Mesendoderm (in vitro differentiated cells): ENCODE measurements at regions not wholly inside any gene's neighbourhood (a gene's known extent, or its start where the extent isn't known, plus 50 kb on each side); places are given as distances from the start of the nearest gene placed in this dataset.
A peak's percentile ranks its signal among the peaks of the same experiment; 100 is the strongest.

Source experiments
- DNase-seq: peaks from one replicate; pipeline ENCODE4 v3.0.0; 2013
- H2AK5ac ChIP-seq: 2 replicates; pipeline ENCODE4 v1.6.1; 2013; ENCODE audit warnings: low read length, inconsistent platforms
- H2BK120ac ChIP-seq: 2 replicates; pipeline ENCODE4 v1.6.1; 2013; ENCODE audit warnings: low read depth, mild to moderate bottlenecking, low read length, moderate library complexity, mixed read lengths
- H2BK15ac ChIP-seq: replicated peaks from 2 replicates; pipeline ENCODE4 v1.6.1; 2013; ENCODE audit warnings: low read depth, mild to moderate bottlenecking, moderate library complexity
- H2BK5ac ChIP-seq: 2 replicates; pipeline ENCODE4 v1.6.1; 2013; ENCODE audit warnings: low read length, inconsistent platforms
- H3K18ac ChIP-seq: 2 replicates; pipeline ENCODE4 v1.6.1; 2013; ENCODE audit warnings: mild to moderate bottlenecking, low read length, mixed read lengths
- H3K23ac ChIP-seq: one replicate; pipeline ENCODE4 v1.6.1; 2013; ENCODE audit warnings: low read length
- H3K27ac ChIP-seq: 2 replicates; pipeline ENCODE4 v1.5.1; 2013; ENCODE audit warnings: low read depth, mild to moderate bottlenecking, inconsistent platforms, low read length, moderate library complexity
- H3K27me3 ChIP-seq: 2 replicates; pipeline ENCODE4 v1.6.1; 2013; ENCODE audit warnings: low read length, control low read depth, mild to moderate bottlenecking, inconsistent platforms; ENCODE audit not compliant: insufficient read depth, poor library complexity
- H3K36me3 ChIP-seq: 2 replicates; pipeline ENCODE4 v1.6.1; 2013; ENCODE audit warnings: low read length, inconsistent platforms; ENCODE audit not compliant: control insufficient read depth, insufficient read depth
- H3K4ac ChIP-seq: one replicate; pipeline ENCODE4 v1.6.1; 2013; ENCODE audit warnings: low read depth, mild to moderate bottlenecking, low read length, moderate library complexity
- H3K4me1 ChIP-seq: 2 replicates; pipeline ENCODE4 v1.6.1; 2013; ENCODE audit warnings: low read depth, low read length, inconsistent platforms; ENCODE audit not compliant: control insufficient read depth
- H3K4me2 ChIP-seq: 2 replicates; pipeline ENCODE4 v1.6.1; 2013; ENCODE audit warnings: low read length
- H3K4me3 ChIP-seq: 2 replicates; pipeline ENCODE4 v1.5.1; 2013; ENCODE audit warnings: mild to moderate bottlenecking, low read length
- H3K56ac ChIP-seq: one replicate; pipeline ENCODE4 v1.6.1; 2013; ENCODE audit warnings: low read length
- H3K79me1 ChIP-seq: 2 replicates; pipeline ENCODE4 v1.6.1; 2013; ENCODE audit warnings: low read length, inconsistent platforms
- H3K79me2 ChIP-seq: 2 replicates; pipeline ENCODE4 v1.6.1; 2013; ENCODE audit warnings: mild to moderate bottlenecking, low read length; ENCODE audit not compliant: control insufficient read depth, insufficient read depth
- H3K9ac ChIP-seq: 2 replicates; pipeline ENCODE4 v1.6.1; 2013; ENCODE audit warnings: low read length, inconsistent platforms
- H4K5ac ChIP-seq: one replicate; pipeline ENCODE4 v1.6.1; 2013; ENCODE audit warnings: low read length
- H4K8ac ChIP-seq: one replicate; pipeline ENCODE4 v1.6.1; 2013; ENCODE audit warnings: low read depth, mild to moderate bottlenecking, control low read depth, low read length, moderate library complexity
- WGBS: extraction: QIAGEN DNeasy Blood & Tissue Kit; methylation state at CpG from one replicate; pipeline ENCODE4 v1.1.7; 2013; ENCODE audit warnings: low lambda C conversion rate, missing lambda C conversion rate; ENCODE audit not compliant: insufficient coverage; ENCODE audit errors: extremely low coverage; 5-methylcytosine and 5-hydroxymethylcytosine counted together

GRCh38 chr2:66699793-66700676 is 265.1 kb downstream of the MEIS1 start:
- Histone ChIP-seq H4K8ac (peak overlapping the region; percentile 39), H3K27ac (no peak overlapping the region), H3K56ac (no peak overlapping the region), H2BK15ac (no peak overlapping the region), H3K79me1 (no peaks in the 10 kb centered on the region), H3K4me3 (no peak overlapping the region), H3K27me3 (no peaks in the 10 kb centered on the region), H2BK120ac (no peak overlapping the region), H2BK5ac (no peak overlapping the region), H3K4me2 (no peak overlapping the region), H3K36me3 (no peaks in the 10 kb centered on the region), H3K4ac (no peak overlapping the region), H4K5ac (no peak overlapping the region), H3K79me2 (no peaks in the 10 kb centered on the region), H3K9ac (no peak overlapping the region), H3K23ac (no peak overlapping the region), H3K4me1 (no peaks in the 10 kb centered on the region), H2AK5ac (no peak overlapping the region), H3K18ac (no peak overlapping the region)
- WGBS: no CpG with 5 or more reads among the region's 7 CpGs
- peak; percentile 21 for DNase-seq

- H2BK120ac ChIP-seq: no peak overlapping the region
- no peak overlapping the region for H3K4ac ChIP-seq
- no peak overlapping the region for H3K18ac ChIP-seq
- H4K8ac ChIP-seq: no peak overlapping the region
- H3K27ac ChIP-seq: no peak overlapping the region
- DNase-seq: no peak
- no peaks in the 10 kb centered on the region for H3K27me3 ChIP-seq
- H3K4me1 ChIP-seq: no peaks in the 10 kb centered on the region
- no peak overlapping the region for H3K56ac ChIP-seq
- no peaks in the 10 kb centered on the region for H3K79me1 ChIP-seq
- H3K23ac ChIP-seq: no peak overlapping the region
- no peak overlapping the region for H2AK5ac ChIP-seq
- no peak overlapping the region for H2BK5ac ChIP-seq
- H3K4me2 ChIP-seq: no peak overlapping the region
- no peak overlapping the region for H2BK15ac ChIP-seq
- H3K36me3 ChIP-seq: no peaks in the 10 kb centered on the region
- H3K9ac ChIP-seq: no peak overlapping the region
- no peak overlapping the region for H3K4me3 ChIP-seq
- no peak overlapping the region for H4K5ac ChIP-seq
- no peaks in the 10 kb centered on the region for H3K79me2 ChIP-seq
- no CpG with 5 or more reads among the region's 3 CpGs for WGBS
Observed at GRCh38 chr2:66700677-66701066, 265.7 kb downstream of the MEIS1 start.

GRCh38 chr2:66701251-66701650 is 266.3 kb downstream of the MEIS1 start:
- Histone ChIP-seq H3K27ac (no peak overlapping the region), H3K4me3 (no peak overlapping the region), H3K4me1 (no peaks in the 10 kb centered on the region), H3K4me2 (no peak overlapping the region), H3K79me1 (no peaks in the 10 kb centered on the region), H3K4ac (no peak overlapping the region), H3K18ac (no peak overlapping the region), H2BK120ac (no peak overlapping the region), H2BK15ac (no peak overlapping the region), H3K56ac (no peak overlapping the region), H3K79me2 (no peaks in the 10 kb centered on the region), H2AK5ac (no peak overlapping the region), H3K23ac (no peak overlapping the region), H2BK5ac (no peak overlapping the region), H4K8ac (no peak overlapping the region), H3K27me3 (no peaks in the 10 kb centered on the region), H3K36me3 (no peaks in the 10 kb centered on the region), H4K5ac (no peak overlapping the region), H3K9ac (no peak overlapping the region)
- WGBS: no CpG with 5 or more reads among the region's 2 CpGs
- DNase-seq: no peak

- no peaks in the 10 kb centered on the region for H3K27me3 ChIP-seq
- H3K56ac ChIP-seq: no peak overlapping the region
- H3K4me3 ChIP-seq: no peak overlapping the region
- no peak overlapping the region for H3K4me2 ChIP-seq
- H3K27ac ChIP-seq: no peak overlapping the region
- H2BK120ac ChIP-seq: no peak overlapping the region
- H4K8ac ChIP-seq: no peak overlapping the region
- no peak overlapping the region for H4K5ac ChIP-seq
- no peaks in the 10 kb centered on the region for H3K79me1 ChIP-seq
- no peak overlapping the region for H3K18ac ChIP-seq
- DNase-seq: no peak
- no peak overlapping the region for H2AK5ac ChIP-seq
- no peaks in the 10 kb centered on the region for H3K36me3 ChIP-seq
- H3K23ac ChIP-seq: no peak overlapping the region
- H2BK15ac ChIP-seq: no peak overlapping the region
- no peak overlapping the region for H3K9ac ChIP-seq
- H3K4me1 ChIP-seq: no peaks in the 10 kb centered on the region
- WGBS: no CpG with 5 or more reads among the region's 1 CpG
- no peaks in the 10 kb centered on the region for H3K79me2 ChIP-seq
- no peak overlapping the region for H3K4ac ChIP-seq
- no peak overlapping the region for H2BK5ac ChIP-seq
Observed at GRCh38 chr2:66701656-66702055, 266.7 kb downstream of the MEIS1 start.

- no peak for DNase-seq
- Histone ChIP-seq H2BK15ac (no peak overlapping the region), H2BK120ac (no peak overlapping the region), H3K56ac (no peak overlapping the region), H3K27ac (no peak overlapping the region), H2BK5ac (no peak overlapping the region), H3K79me2 (no peaks in the 10 kb centered on the region), H3K4me1 (no peaks in the 10 kb centered on the region), H2AK5ac (no peak overlapping the region), H3K4me3 (no peak overlapping the region), H4K5ac (no peak overlapping the region), H3K9ac (no peak overlapping the region), H3K23ac (no peak overlapping the region), H3K79me1 (no peaks in the 10 kb centered on the region), H3K18ac (no peak overlapping the region), H3K4ac (no peak overlapping the region), H4K8ac (no peak overlapping the region), H3K4me2 (no peak overlapping the region), H3K27me3 (no peaks in the 10 kb centered on the region), H3K36me3 (no peaks in the 10 kb centered on the region)
- WGBS: 100% methylated on average over 5 of the region's 6 CpGs
Observed at GRCh38 chr2:66702301-66702700, 267.4 kb downstream of the MEIS1 start.

- DNase-seq: no peak
- Histone ChIP-seq H2BK120ac (no peak overlapping the region), H3K79me2 (no peaks in the 10 kb centered on the region), H2BK5ac (no peak overlapping the region), H3K18ac (no peak overlapping the region), H3K4me2 (no peak overlapping the region), H3K79me1 (no peaks in the 10 kb centered on the region), H3K4me3 (no peak overlapping the region), H4K5ac (no peak overlapping the region), H2BK15ac (no peak overlapping the region), H3K56ac (no peak overlapping the region), H3K27ac (no peak overlapping the region), H3K4ac (no peak overlapping the region), H3K36me3 (no peaks in the 10 kb centered on the region), H3K23ac (no peak overlapping the region), H4K8ac (no peak overlapping the region), H3K4me1 (no peaks in the 10 kb centered on the region), H3K9ac (no peak overlapping the region), H2AK5ac (no peak overlapping the region), H3K27me3 (no peaks in the 10 kb centered on the region)
Observed at GRCh38 chr2:66704786-66705185, 269.9 kb downstream of the MEIS1 start.
